Right lobe of liver (tissue), 4 donors: ENCODE measurements at regions not wholly inside any gene's neighbourhood (a gene's known extent, or its start where the extent isn't known, plus 50 kb on each side); places are given as distances from the start of the nearest gene placed in this dataset.

ENCODE experiments used
- CTCF ChIP-seq, 4 donors: fragments of 200-600 bp in 3 of 4; fragments of 450-650 bp in 1 of 4; IDR thresholded peaks; one replicate each; pipeline versions ENCODE4 v1.5.1 to v1.8.0; 2016 to 2022; ENCODE audit warnings: antibody characterized with exemption in 4 of 4, mild to moderate bottlenecking in 2 of 4
- POLR2A ChIP-seq: fragments of 450-650 bp; IDR thresholded peaks from one replicate; pipeline ENCODE4 v1.6.1; 2017; ENCODE audit warnings: antibody characterized with exemption, mild to moderate bottlenecking
- donor health status: DM: no; HTN: no; CAD: no.
- donor health status: DM: no; HTN: no; CAD: no.
- donor health status: DM: no; HTN: yes; CAD: no.

- TF ChIP-seq CTCF (IDR thresholded peaks at IDR 0.05): no peak
- TF ChIP-seq POLR2A: no peak
These were observed 415.1 kb downstream of the LRRIQ3 start for GRCh38 chr1:73782901-73783300.
